Caco-2 (cell line): ENCODE measurements at regions not wholly inside any gene's neighbourhood (a gene's known extent, or its start where the extent isn't known, plus 50 kb on each side); places are given as distances from the start of the nearest gene placed in this dataset.

Experiments used
- BruUV-seq: library from RNA; stranded (reverse); fragments of 400-500 nt; replicated peaks from 2 replicates; lab custom pipeline; 2021; lab: Mats Ljungman, UMichigan
- CTCF ChIA-PET: fragments of 300-600 bp; sonication (Branson Sonifier 250); formaldehyde crosslinking; loops from one replicate; lab custom pipeline; 2022; ENCODE audit warnings: antibody characterized with exemption; lab: Charles Lee
- POLR2A ChIA-PET: fragments of 300-600 bp; sonication (Branson Sonifier 250); formaldehyde crosslinking; loops from one replicate; lab custom pipeline; 2022; ENCODE audit warnings: antibody characterized with exemption; lab: Charles Lee
- DNase-seq, 2 experiments: peaks; one replicate each; pipeline versions ENCODE4 v3.0.0 to v3.0.0-alpha.2; 2020 to 2022
- H3K27me3 ChIP-seq: replicated peaks from 2 replicates; pipeline ENCODE4 v1.6.0; 2011; ENCODE audit warnings: low read length; ENCODE audit not compliant: control insufficient read depth, insufficient read depth
- H3K36me3 ChIP-seq: 2 replicates; pipeline ENCODE4 v1.5.1; 2011; ENCODE audit warnings: low read length; ENCODE audit not compliant: control insufficient read depth, insufficient read depth
- H3K4me1 ChIP-seq: fragments of 250-450 bp; sonication (Bioruptor Pico); 2 replicates; pipeline ENCODE4 v1.5.1; 2020; ENCODE audit warnings: mild to moderate bottlenecking
- H3K4me3 ChIP-seq: 2 replicates; pipeline ENCODE4 v1.5.1; 2011; ENCODE audit warnings: low read depth, mild to moderate bottlenecking, control low read depth, low read length
- H3K9me3 ChIP-seq: fragments of 250-450 bp; sonication (Bioruptor Pico); 2 replicates; pipeline ENCODE4 v1.5.1; 2020; ENCODE audit warnings: mild to moderate bottlenecking, moderate library complexity
- H3K27ac Mint-ChIP-seq: one replicate; pipeline ENCODE4 v1.8.0; 2022; ENCODE audit warnings: mixed read lengths; ENCODE audit not compliant: unreplicated experiment
- H3K27me3 Mint-ChIP-seq: one replicate; pipeline ENCODE4 v1.8.0; 2022; ENCODE audit warnings: mixed read lengths; ENCODE audit not compliant: insufficient read depth, unreplicated experiment
- H3K36me3 Mint-ChIP-seq: one replicate; pipeline ENCODE4 v1.8.0; 2022; ENCODE audit warnings: mild to moderate bottlenecking, mixed read lengths; ENCODE audit not compliant: insufficient read depth, unreplicated experiment
- H3K4me1 Mint-ChIP-seq: one replicate; pipeline ENCODE4 v1.8.0; 2022; ENCODE audit warnings: low read depth, mixed read lengths; ENCODE audit not compliant: unreplicated experiment
- H3K4me3 Mint-ChIP-seq: one replicate; pipeline ENCODE4 v1.8.0; 2022; ENCODE audit warnings: mild to moderate bottlenecking, moderate library complexity, mixed read lengths; ENCODE audit not compliant: unreplicated experiment
- H3K9me3 Mint-ChIP-seq: one replicate; pipeline ENCODE4 v1.8.0; 2022; ENCODE audit warnings: mixed read lengths; ENCODE audit not compliant: unreplicated experiment
- intact Hi-C: fragments of 100-400 bp; cut with micrococcal nuclease; formaldehyde crosslinking; loops from one replicate; pipeline ENCODE4 v1.10.0; 2022; ENCODE audit not compliant: unreplicated experiment
- TF ChIP-seq, protein P1 (sequence below), 2 experiments: fragments of 200-600 bp in 1 of 2; IDR thresholded peaks; 1 replicate in 1 of 2; 2 replicates in 1 of 2; pipeline versions ENCODE4 v1.5.1 to v1.8.0; 2011 to 2022; ENCODE audit warnings: antibody characterized with exemption in 1 of 2, control low read depth in 1 of 2, inconsistent platforms in 1 of 2, low read depth in 1 of 2, low read length in 1 of 2, mild to moderate bottlenecking in 1 of 2, moderate library complexity in 1 of 2; ENCODE audit not compliant: insufficient read depth in 1 of 2, severe bottlenecking in 1 of 2, unreplicated experiment in 1 of 2

DNA sequence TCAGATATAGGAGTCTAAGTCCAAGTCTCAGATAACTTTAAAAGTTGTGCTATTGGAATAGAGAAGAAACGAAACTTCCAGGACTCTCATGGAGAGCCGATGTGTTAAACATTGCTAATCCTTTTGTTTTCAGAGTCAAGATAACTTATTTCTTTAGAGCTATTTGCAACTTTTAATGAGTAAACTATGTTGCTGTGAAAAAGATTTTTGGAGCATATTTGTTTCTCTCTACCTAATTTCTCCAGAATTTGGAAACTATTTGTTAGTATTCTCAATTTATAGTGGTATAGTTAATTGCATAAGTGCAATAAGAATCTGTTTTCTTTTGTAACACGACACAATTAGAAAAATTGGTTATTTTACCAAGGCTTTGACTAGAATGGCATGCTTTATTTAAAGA is 588.9 kb downstream of the NTRK3 start:
- Histone ChIP-seq H3K4me1 (no peaks in the 10 kb centered on the region), H3K9me3 (0 out of 2 replicates have a peak, but pooled peaks cover 4% of the 10 kb centered on the region), H3K27me3 (no peaks in the 10 kb centered on the region), H3K4me3 (no peak overlapping the region), H3K36me3 (no peaks in the 10 kb centered on the region)
- H3K36me3 Mint-ChIP-seq: no peaks in the 10 kb centered on the region
- intact Hi-C loops: no loop called here
- H3K27me3 Mint-ChIP-seq: no peaks in the 10 kb centered on the region
- H3K4me3 Mint-ChIP-seq: no peak overlapping the region
- CTCF ChIA-PET: no interaction called here
- H3K9me3 Mint-ChIP-seq: no peaks in the 10 kb centered on the region
- DNase-seq: no peak
- POLR2A ChIA-PET: no interaction called here
- H3K27ac Mint-ChIP-seq: no peak overlapping the region
- TF ChIP-seq, protein P1, sequence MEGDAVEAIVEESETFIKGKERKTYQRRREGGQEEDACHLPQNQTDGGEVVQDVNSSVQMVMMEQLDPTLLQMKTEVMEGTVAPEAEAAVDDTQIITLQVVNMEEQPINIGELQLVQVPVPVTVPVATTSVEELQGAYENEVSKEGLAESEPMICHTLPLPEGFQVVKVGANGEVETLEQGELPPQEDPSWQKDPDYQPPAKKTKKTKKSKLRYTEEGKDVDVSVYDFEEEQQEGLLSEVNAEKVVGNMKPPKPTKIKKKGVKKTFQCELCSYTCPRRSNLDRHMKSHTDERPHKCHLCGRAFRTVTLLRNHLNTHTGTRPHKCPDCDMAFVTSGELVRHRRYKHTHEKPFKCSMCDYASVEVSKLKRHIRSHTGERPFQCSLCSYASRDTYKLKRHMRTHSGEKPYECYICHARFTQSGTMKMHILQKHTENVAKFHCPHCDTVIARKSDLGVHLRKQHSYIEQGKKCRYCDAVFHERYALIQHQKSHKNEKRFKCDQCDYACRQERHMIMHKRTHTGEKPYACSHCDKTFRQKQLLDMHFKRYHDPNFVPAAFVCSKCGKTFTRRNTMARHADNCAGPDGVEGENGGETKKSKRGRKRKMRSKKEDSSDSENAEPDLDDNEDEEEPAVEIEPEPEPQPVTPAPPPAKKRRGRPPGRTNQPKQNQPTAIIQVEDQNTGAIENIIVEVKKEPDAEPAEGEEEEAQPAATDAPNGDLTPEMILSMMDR (IDR thresholded peaks at IDR 0.05; ENCODE audit: insufficient read depth in 1 of 2, low read depth in 1 of 2, low read length in 1 of 2, severe bottlenecking in 1 of 2, unreplicated experiment in 1 of 2): no peak
- BruUV-seq: no TSS peak
- H3K4me1 Mint-ChIP-seq: no peaks in the 10 kb centered on the region

GRCh38 chr15:87662575-87662974 is 594.0 kb downstream of the NTRK3 start:
- Histone ChIP-seq H3K4me3 (no peak overlapping the region), H3K4me1 (no peaks in the 10 kb centered on the region), H3K27me3 (no peaks in the 10 kb centered on the region), H3K9me3 (0 out of 2 replicates have a peak, but pooled peaks cover 4% of the 10 kb centered on the region), H3K36me3 (no peaks in the 10 kb centered on the region)
- no peaks in the 10 kb centered on the region for H3K9me3 Mint-ChIP-seq
- H3K4me3 Mint-ChIP-seq: no peak overlapping the region
- no TSS peak for BruUV-seq
- intact Hi-C loops: no loop called here
- DNase-seq: no peak
- TF ChIP-seq, protein P1 (IDR thresholded peaks at IDR 0.05; ENCODE audit: insufficient read depth in 1 of 2, low read depth in 1 of 2, low read length in 1 of 2, severe bottlenecking in 1 of 2, unreplicated experiment in 1 of 2): no peak
- H3K27me3 Mint-ChIP-seq: no peaks in the 10 kb centered on the region
- H3K27ac Mint-ChIP-seq: no peak overlapping the region
- POLR2A ChIA-PET: no interaction called here
- CTCF ChIA-PET: no interaction called here
- no peaks in the 10 kb centered on the region for H3K4me1 Mint-ChIP-seq
- no peaks in the 10 kb centered on the region for H3K36me3 Mint-ChIP-seq

GRCh38 chr15:87661454-87662355 is 594.8 kb downstream of the NTRK3 start:
- H3K9me3 ChIP-seq: 0 out of 2 replicates have a peak, but pooled peaks cover 4% of the 10 kb centered on the region
- no peaks in the 10 kb centered on the region for H3K36me3 ChIP-seq
- H3K4me3 ChIP-seq: no peak overlapping the region
- H3K36me3 Mint-ChIP-seq: no peaks in the 10 kb centered on the region
- BruUV-seq: no TSS peak
- H3K27me3 Mint-ChIP-seq: no peaks in the 10 kb centered on the region
- no peak overlapping the region for H3K4me3 Mint-ChIP-seq
- H3K9me3 Mint-ChIP-seq: no peaks in the 10 kb centered on the region
- ChIA-PET POLR2A (no interaction called here), CTCF (no interaction called here)
- intact Hi-C loops: no loop called here
- DNase-seq: no peak
- TF ChIP-seq, protein P1 (IDR thresholded peaks at IDR 0.05; ENCODE audit: insufficient read depth in 1 of 2, low read depth in 1 of 2, low read length in 1 of 2, severe bottlenecking in 1 of 2, unreplicated experiment in 1 of 2): no peak
- H3K4me1 Mint-ChIP-seq: peaks cover under 1% of the 10 kb centered on the region
- H3K4me1 ChIP-seq: no peaks in the 10 kb centered on the region
- no peak overlapping the region for H3K27ac Mint-ChIP-seq
- no peaks in the 10 kb centered on the region for H3K27me3 ChIP-seq
